HG03039 (cell line): ENCODE measurements at regions not wholly inside any gene's neighbourhood (a gene's known extent, or its start where the extent isn't known, plus 50 kb on each side); places are given as distances from the start of the nearest gene placed in this dataset.

Experiments
- ATAC-seq: cut with Tn5 transposase; IDR thresholded peaks from one replicate; pipeline ENCODE4 v1.9.1; 2021; ENCODE audit warnings: mild to moderate bottlenecking, moderate library complexity; ENCODE audit not compliant: unreplicated experiment

- no peak for ATAC-seq
Observed at GRCh38 chr1:191561276-191561675, 597.0 kb upstream of the RGS18 start.

DNA sequence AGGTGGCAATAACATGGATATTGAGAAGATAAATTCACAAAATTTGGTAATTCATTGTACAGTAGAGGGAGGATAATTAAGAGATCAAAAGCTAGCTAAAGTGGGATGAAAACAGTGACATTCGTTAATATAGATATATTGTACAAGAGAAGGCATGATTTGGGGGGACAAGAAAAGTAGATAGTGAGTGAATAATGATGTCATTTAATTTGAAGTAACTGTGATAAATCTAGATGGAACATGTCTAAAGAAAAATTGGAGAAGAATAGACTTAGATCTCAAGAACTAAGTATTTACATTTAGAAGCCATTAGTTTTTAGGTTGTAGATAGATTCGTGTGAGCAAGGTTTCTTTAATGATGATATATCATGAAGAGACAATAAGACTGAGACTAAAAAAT is 594.0 kb upstream of the RGS18 start:
- no peak for ATAC-seq

DNA sequence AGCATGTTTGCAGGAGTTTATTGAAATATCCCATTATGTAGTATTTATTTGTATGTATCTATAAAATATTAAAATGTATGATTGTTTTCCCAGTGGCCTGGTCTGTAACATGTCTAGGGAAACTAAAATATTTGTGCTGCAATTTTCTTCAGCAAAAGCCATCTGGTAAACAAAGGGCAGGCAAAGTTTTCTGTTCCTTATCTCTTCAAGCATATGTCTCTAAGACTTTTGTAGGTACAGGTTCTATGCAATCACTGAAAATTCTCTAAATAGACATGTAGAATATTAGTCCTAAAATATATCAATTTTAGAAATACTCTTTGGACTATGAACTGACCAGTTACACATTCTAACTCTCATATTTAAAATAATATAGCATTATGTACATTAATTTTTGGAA is 585.8 kb upstream of the RGS18 start:
- ATAC-seq: no peak

DNA sequence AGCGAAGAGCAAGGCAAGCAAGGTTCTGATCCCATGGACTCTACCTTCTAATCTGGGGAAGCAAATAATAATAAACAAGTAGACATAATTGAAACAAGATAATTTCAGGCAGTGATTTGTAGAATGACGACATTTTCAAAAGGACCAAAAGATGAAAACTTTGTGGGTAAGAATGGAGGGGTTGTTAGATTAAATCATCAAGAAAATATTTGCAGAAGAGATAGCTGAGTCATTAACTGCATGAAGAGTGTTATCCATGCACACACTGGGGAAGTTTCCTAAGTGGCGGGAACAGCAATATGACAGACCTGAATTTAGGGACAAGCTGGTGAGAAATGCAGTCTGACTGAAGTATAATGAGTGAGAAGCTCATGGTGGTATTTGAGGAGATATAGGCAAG is 583.1 kb upstream of the RGS18 start:
- ATAC-seq: no peak

DNA sequence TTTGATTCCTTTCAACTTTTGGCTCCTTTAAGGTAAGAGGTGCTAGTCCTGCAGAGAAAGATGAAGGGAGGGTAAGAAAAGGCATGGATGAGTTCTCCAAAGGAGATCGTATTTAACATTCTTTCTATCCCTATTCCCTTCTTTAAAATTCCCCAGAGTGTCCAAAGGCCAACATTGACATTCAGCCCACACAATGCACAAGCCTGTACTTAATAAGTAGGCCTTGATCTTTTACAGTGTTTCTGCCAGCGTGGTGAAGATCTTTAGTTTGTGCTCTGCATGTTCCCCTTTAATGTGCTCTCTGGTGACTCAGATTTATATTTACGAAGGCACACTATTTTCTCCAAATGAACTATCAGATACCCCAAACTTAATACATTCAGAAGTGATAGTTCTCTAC is 582.5 kb upstream of the RGS18 start:
- ATAC-seq: no peak

GRCh38 chr1:191577213-191577612 is 581.0 kb upstream of the RGS18 start:
- no peak for ATAC-seq

DNA sequence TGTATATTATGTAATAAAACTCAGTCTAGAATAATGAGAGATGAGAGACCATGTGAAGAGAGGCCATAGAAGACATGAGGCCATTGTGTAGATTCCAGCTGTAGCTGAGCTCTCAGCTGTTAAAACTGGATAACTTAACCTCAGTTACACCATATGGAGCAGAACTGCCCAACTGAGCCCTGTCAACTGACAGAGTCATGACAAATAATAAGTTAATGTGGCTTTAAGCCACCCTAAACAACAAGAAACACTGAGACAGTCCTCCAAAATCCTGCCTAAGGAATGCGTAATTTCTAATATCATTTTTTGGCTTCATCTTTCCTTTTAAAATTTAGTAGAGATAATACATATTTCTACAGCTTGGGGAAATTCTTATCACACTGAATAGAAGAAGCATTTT is 580.0 kb upstream of the RGS18 start:
- ATAC-seq: no peak

- ATAC-seq: no peak
Observed at GRCh38 chr1:191579019-191579418, 579.2 kb upstream of the RGS18 start.

GRCh38 chr1:191582169-191582568 is 576.1 kb upstream of the RGS18 start:
- no peak for ATAC-seq

- ATAC-seq: no peak
Observed at GRCh38 chr1:191585095-191585494, 573.2 kb upstream of the RGS18 start.

DNA sequence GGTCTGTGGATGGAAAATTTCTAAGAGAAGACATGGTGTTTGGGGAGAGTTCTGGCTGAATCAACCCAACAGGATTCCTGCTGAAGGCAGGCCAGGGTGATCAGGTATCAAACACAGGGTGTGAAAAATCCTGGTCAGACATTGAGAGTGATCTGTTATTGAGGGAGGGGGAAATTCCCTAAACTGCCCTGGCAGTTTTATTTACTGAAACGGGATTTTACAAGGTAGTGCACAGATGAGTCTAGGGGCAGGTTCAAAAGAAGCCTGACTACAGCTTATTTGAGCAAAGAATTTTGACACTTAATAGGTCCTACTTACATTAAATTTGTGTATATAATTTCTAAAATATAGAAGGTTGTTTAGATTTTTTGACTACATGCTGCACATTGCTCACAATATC is 569.4 kb upstream of the RGS18 start:
- ATAC-seq: no peak

DNA sequence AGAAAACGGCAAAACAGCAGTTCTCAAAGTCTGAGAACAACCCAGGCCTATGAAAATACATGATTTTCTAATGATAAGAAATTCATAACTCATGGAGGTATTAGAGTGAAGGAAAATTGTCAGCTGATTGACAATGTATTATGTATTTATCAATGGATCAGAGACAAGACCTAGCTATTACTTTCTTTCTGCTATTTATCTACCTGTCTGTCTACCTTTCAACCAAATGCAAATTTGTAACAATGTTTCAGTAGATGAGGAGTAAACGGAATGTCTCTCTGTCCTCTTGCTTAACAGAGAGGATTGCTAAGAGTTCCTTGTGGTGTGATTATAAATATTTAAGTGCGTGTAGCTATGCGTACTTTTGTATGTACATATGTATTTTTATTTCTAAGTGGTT is 568.7 kb upstream of the RGS18 start:
- no peak for ATAC-seq

GRCh38 chr1:191590578-191590977 is 567.7 kb upstream of the RGS18 start:
- ATAC-seq: no peak

GRCh38 chr1:191592039-191592438 is 566.2 kb upstream of the RGS18 start:
- ATAC-seq: no peak

- ATAC-seq: no peak
Observed at GRCh38 chr1:191592907-191593306, 565.4 kb upstream of the RGS18 start.

DNA sequence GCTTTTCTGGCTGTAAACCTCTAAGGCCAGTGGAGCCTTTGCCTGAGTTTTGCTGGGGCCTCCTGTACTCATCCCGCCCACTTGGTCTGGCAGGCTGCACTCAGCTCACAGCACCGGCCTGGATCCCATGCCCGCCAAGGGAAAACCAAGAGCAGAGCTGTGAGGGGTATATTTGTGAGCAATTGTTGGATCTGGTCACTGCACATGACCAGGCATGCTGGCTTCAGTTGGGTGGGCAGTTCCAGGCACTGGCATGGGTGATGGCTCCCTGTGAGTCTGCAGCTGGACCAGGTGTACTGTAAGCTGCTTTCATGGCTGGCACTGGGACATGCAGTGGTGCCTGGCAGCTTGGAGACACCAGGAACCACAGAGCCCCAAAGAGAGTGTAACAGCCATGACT is 563.1 kb upstream of the RGS18 start:
- no peak for ATAC-seq

GRCh38 chr1:191608367-191608766 is 549.9 kb upstream of the RGS18 start:
- no peak for ATAC-seq

- ATAC-seq: no peak
Observed at GRCh38 chr1:191609305-191609704, 549.0 kb upstream of the RGS18 start.

DNA sequence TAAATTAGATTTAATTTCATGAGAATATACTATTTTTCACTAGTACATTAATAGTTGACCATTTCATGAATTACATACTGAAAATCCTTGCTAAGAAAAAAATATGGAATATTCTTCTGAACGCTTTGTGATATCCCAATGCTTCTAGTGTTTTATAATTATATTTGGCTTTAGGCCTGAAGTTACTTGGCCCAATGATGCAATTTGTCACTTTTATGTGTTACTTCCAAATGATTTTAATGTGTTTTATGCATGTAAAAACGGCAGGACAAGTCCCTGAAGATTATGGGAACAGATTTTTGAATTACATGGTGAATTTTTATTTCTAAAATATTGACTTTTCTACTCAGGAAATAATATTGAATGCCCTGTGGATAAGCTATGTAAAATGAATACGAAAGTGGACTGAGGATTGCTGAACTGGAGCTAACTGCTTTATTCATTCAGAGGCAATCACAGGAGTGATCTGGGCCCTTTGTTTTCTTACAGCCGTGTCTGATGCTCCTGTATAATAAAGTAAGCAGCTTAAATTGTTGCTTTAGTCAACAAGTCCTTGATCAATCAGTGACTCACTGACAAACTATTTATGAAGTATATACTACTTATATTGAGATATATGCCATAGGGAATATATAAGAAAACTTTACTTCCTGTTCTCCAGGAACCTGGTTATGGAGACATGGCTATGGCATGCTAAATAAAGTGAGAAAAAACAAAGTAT is 543.0 kb upstream of the RGS18 start:
- no peak for ATAC-seq

DNA sequence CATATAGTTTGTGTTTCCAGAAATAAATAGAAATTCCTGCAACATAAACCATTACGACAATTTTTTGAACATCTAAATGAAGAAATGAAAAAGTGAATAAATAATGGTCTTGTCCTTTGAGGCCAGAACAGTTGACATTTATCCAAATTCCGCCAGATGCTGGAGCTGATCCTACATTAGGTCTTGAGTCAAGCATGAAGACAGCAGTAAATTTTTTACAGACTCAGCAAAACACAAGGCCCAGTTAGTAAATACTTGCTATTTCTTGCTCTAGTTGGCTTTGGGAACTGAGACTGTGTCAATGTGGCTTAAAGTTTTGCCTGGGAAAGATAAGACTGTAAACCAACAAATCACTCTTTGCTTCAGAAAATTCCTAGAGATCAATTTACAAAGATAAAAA is 540.1 kb upstream of the RGS18 start:
- ATAC-seq: no peak

GRCh38 chr1:191620883-191621282 is 537.4 kb upstream of the RGS18 start:
- no peak for ATAC-seq

- no peak for ATAC-seq
Observed at GRCh38 chr1:191624044-191624443, 534.2 kb upstream of the RGS18 start.

- ATAC-seq: no peak
Observed at GRCh38 chr1:191629836-191630235, 528.4 kb upstream of the RGS18 start.
